Stimulated activated CD4-positive, alpha-beta T cell treated with anti-CD3 and anti-CD28 coated beads, Interleukin-15, amount 100 ng/mL, for 24 hours (primary cell): ENCODE measurements at regions not wholly inside any gene's neighbourhood (a gene's known extent, or its start where the extent isn't known, plus 50 kb on each side); places are given as distances from the start of the nearest gene placed in this dataset.

Source experiments
- DNase-seq: peaks from one replicate; pipeline ENCODE4 v3.0.0-alpha.2; 2020

- DNase-seq: no peak
These were observed 64.3 kb upstream of the VANGL1 start for GRCh38 chr1:115577513-115577912.

GRCh38 chr1:115575661-115576060, 66.1 kb upstream of the VANGL1 start:
- no peak for DNase-seq

GRCh38 chr1:115572710-115573109, 69.1 kb upstream of the VANGL1 start:
- no peak for DNase-seq

GRCh38 chr1:115567431-115567830, 74.3 kb upstream of the VANGL1 start:
- DNase-seq: no peak

- no peak for DNase-seq
These were observed 76.0 kb upstream of the VANGL1 start for GRCh38 chr1:115565791-115566190.

- no peak for DNase-seq
These were observed 76.4 kb upstream of the VANGL1 start for GRCh38 chr1:115565353-115565752.

GRCh38 chr1:115564201-115564600, 77.6 kb upstream of the VANGL1 start:
- DNase-seq: no peak

- DNase-seq: no peak
These were observed 81.7 kb upstream of the VANGL1 start for GRCh38 chr1:115560027-115560426.

GRCh38 chr1:115558275-115558674, 83.5 kb upstream of the VANGL1 start:
- DNase-seq: no peak

GRCh38 chr1:115557715-115558114, 84.1 kb upstream of the VANGL1 start:
- no peak for DNase-seq

GRCh38 chr1:115556236-115556635, 85.5 kb upstream of the VANGL1 start:
- DNase-seq: no peak

GRCh38 chr1:115555446-115555845, 86.3 kb upstream of the VANGL1 start:
- DNase-seq: no peak

- DNase-seq: no peak
These were observed 94.1 kb upstream of the VANGL1 start for GRCh38 chr1:115547696-115548095.

GRCh38 chr1:115546846-115547245, 94.9 kb upstream of the VANGL1 start:
- DNase-seq: no peak

- DNase-seq: peak; percentile 4
These were observed 95.7 kb upstream of the VANGL1 start for GRCh38 chr1:115545791-115546733.

GRCh38 chr1:115545096-115545720, 96.6 kb upstream of the VANGL1 start:
- DNase-seq: no peak

GRCh38 chr1:115544131-115544530, 97.6 kb upstream of the VANGL1 start:
- DNase-seq: no peak

- no peak for DNase-seq
These were observed 98.5 kb upstream of the VANGL1 start for GRCh38 chr1:115543247-115543646.

- no peak for DNase-seq
These were observed 102.0 kb upstream of the VANGL1 start for GRCh38 chr1:115539736-115540135.

- DNase-seq: no peak
These were observed 102.7 kb upstream of the VANGL1 start for GRCh38 chr1:115539061-115539460.

GRCh38 chr1:115538579-115538978, 103.2 kb upstream of the VANGL1 start:
- DNase-seq: no peak

- DNase-seq: no peak
These were observed 104.4 kb upstream of the VANGL1 start for GRCh38 chr1:115537415-115537814.

GRCh38 chr1:115536279-115536816, 105.4 kb upstream of the VANGL1 start:
- DNase-seq: no peak

GRCh38 chr1:115534106-115534505, 107.7 kb upstream of the VANGL1 start:
- DNase-seq: no peak
